HG03521 (cell line): ENCODE measurements at regions not wholly inside any gene's neighbourhood (a gene's known extent, or its start where the extent isn't known, plus 50 kb on each side); places are given as distances from the start of the nearest gene placed in this dataset.
"Not testable (repeated sequence)": the region's sequence is repeated elsewhere in the genome, so short reads cannot be mapped to it uniquely, and the experiment has no call there.

ENCODE experiments used
- ATAC-seq: cut with Tn5 transposase; IDR thresholded peaks from one replicate; pipeline ENCODE4 v1.9.1; 2021; ENCODE audit warnings: mild to moderate bottlenecking, moderate library complexity; ENCODE audit not compliant: unreplicated experiment

GRCh38 chr6:132142768-132143167, 191.6 kb upstream of the CCN2 start:
- no peak for ATAC-seq

- no peak for ATAC-seq
These were observed 191.1 kb upstream of the CCN2 start for GRCh38 chr6:132142308-132142707.

- no peak for ATAC-seq
These were observed 189.0 kb upstream of the CCN2 start for GRCh38 chr6:132140189-132140588.

- no peak for ATAC-seq
These were observed 188.4 kb upstream of the CCN2 start for GRCh38 chr6:132139611-132140010.

GRCh38 chr6:132136981-132137380, 185.8 kb upstream of the CCN2 start:
- no peak for ATAC-seq

GRCh38 chr6:132135409-132135808, 184.2 kb upstream of the CCN2 start:
- no peak for ATAC-seq

GRCh38 chr6:132133736-132134445, 182.7 kb upstream of the CCN2 start:
- ATAC-seq, result no peak

GRCh38 chr6:132132924-132133639, 181.9 kb upstream of the CCN2 start:
- no peak for ATAC-seq

GRCh38 chr6:132132422-132132821, 181.2 kb upstream of the CCN2 start:
- ATAC-seq, result no peak

GRCh38 chr6:132131758-132132157, 180.6 kb upstream of the CCN2 start:
- no peak for ATAC-seq

GRCh38 chr6:132131351-132131750, 180.2 kb upstream of the CCN2 start:
- ATAC-seq, result no peak

GRCh38 chr6:132130626-132131298, 179.6 kb upstream of the CCN2 start:
- ATAC-seq, result no peak

GRCh38 chr6:132128424-132128823, 177.3 kb upstream of the CCN2 start:
- ATAC-seq, result no peak

- ATAC-seq, result no peak
These were observed 175.0 kb upstream of the CCN2 start for GRCh38 chr6:132126150-132126549.

- ATAC-seq, result no peak
These were observed 171.7 kb upstream of the CCN2 start for GRCh38 chr6:132122871-132123270.

GRCh38 chr6:132122176-132122575, 171.0 kb upstream of the CCN2 start:
- ATAC-seq, result no peak

- no peak for ATAC-seq
These were observed 167.0 kb upstream of the CCN2 start for GRCh38 chr6:132118144-132118543.

GRCh38 chr6:132115714-132116366, 164.7 kb upstream of the CCN2 start:
- ATAC-seq, result no peak

GRCh38 chr6:132114201-132114825, 163.1 kb upstream of the CCN2 start:
- ATAC-seq, result no peak

GRCh38 chr6:132109752-132110151, 158.6 kb upstream of the CCN2 start:
- not testable (repeated sequence) for ATAC-seq

- ATAC-seq, result no peak
These were observed 156.7 kb upstream of the CCN2 start for GRCh38 chr6:132107896-132108295.
